BLaER1 treated with 17β-estradiol and CSF1 and Interleukin-3, amounts not matched to agents 10 nM and 100 nM (cell line): ENCODE measurements at regions not wholly inside any gene's neighbourhood (a gene's known extent, or its start where the extent isn't known, plus 50 kb on each side); places are given as distances from the start of the nearest gene placed in this dataset.

ENCODE experiments used
- H3K27ac ChIP-seq, 11 experiments: shearing (Covaris generic); formaldehyde crosslinking; 2 replicates each; pipeline ENCODE4 v1.8.1; 2022
- H3K27me3 ChIP-seq, 11 experiments: shearing (Covaris generic); formaldehyde crosslinking; 2 replicates each; pipeline ENCODE4 v1.8.1; 2022
- H3K36me3 ChIP-seq, 11 experiments: shearing (Covaris generic); formaldehyde crosslinking; 2 replicates each; pipeline ENCODE4 v1.8.1; 2022
- H3K4me1 ChIP-seq, 10 experiments: shearing (Covaris generic); formaldehyde crosslinking; 2 replicates each; pipeline ENCODE4 v1.8.1; 2022
- H3K4me2 ChIP-seq, 11 experiments: shearing (Covaris generic); formaldehyde crosslinking; 2 replicates each; pipeline ENCODE4 v1.8.1; 2022
- H3K4me3 ChIP-seq, 10 experiments: shearing (Covaris generic); formaldehyde crosslinking; 2 replicates each; pipeline ENCODE4 v1.8.1; 2022
- H3K9ac ChIP-seq, 11 experiments: shearing (Covaris generic); formaldehyde crosslinking; 2 replicates each; pipeline ENCODE4 v1.8.1; 2022
- H3K9me3 ChIP-seq, 11 experiments: shearing (Covaris generic); formaldehyde crosslinking; replicated peaks in 1 of 11; 2 replicates each; pipeline ENCODE4 v1.8.1; 2022
- H4K20me1 ChIP-seq, 11 experiments: shearing (Covaris generic); formaldehyde crosslinking; 2 replicates each; pipeline ENCODE4 v1.8.1; 2022
- Cebpa-rat ChIP-seq, 11 experiments: shearing (Covaris generic); IDR thresholded peaks; 2 replicates each; pipeline ENCODE4 v1.8.1; 2022

GRCh38 chr6:9503111-9503761 is 911.6 kb downstream of the TFAP2A start:
- Histone ChIP-seq H3K4me1 (no peaks in the 10 kb centered on the region), H3K36me3 (no peaks in the 10 kb centered on the region), H4K20me1 (no peaks in the 10 kb centered on the region), H3K4me2 (no peak overlapping the region), H3K9me3 (peaks cover 0 to 6% (median 0%) of the 10 kb centered on the region in 11 experiments; a peak in 3 of 22 replicates), H3K27me3 (no peaks in the 10 kb centered on the region), H3K9ac (no peak overlapping the region), H3K4me3 (no peak overlapping the region), H3K27ac (no peak overlapping the region)
- TF ChIP-seq Cebpa-rat (IDR thresholded peaks at IDR 0.05) = no peak

- no peak for TF ChIP-seq Cebpa-rat (IDR thresholded peaks at IDR 0.05)
- Histone ChIP-seq H3K27me3 (no peaks in the 10 kb centered on the region), H3K27ac (no peak overlapping the region), H3K9me3 (peaks cover 0 to 6% (median 0%) of the 10 kb centered on the region in 11 experiments; a peak in 3 of 22 replicates), H3K36me3 (no peaks in the 10 kb centered on the region), H3K9ac (no peak overlapping the region), H3K4me2 (no peak overlapping the region), H4K20me1 (no peaks in the 10 kb centered on the region), H3K4me3 (no peak overlapping the region), H3K4me1 (no peaks in the 10 kb centered on the region)
Observed at GRCh38 chr6:9499709-9500108, 915.2 kb downstream of the TFAP2A start.

GRCh38 chr6:9496837-9497236 is 918.0 kb downstream of the TFAP2A start:
- H3K4me3 ChIP-seq = no peak overlapping the region
- H3K27ac ChIP-seq = no peak overlapping the region
- no peaks in the 10 kb centered on the region for H3K4me1 ChIP-seq
- H3K9me3 ChIP-seq = peaks cover 0 to 6% (median 0%) of the 10 kb centered on the region in 11 experiments; a peak in 3 of 22 replicates
- H3K27me3 ChIP-seq = no peaks in the 10 kb centered on the region
- no peaks in the 10 kb centered on the region for H4K20me1 ChIP-seq
- H3K36me3 ChIP-seq = no peaks in the 10 kb centered on the region
- H3K9ac ChIP-seq = no peak overlapping the region
- no peak overlapping the region for H3K4me2 ChIP-seq
- no peak for TF ChIP-seq Cebpa-rat (IDR thresholded peaks at IDR 0.05)

- TF ChIP-seq Cebpa-rat (IDR thresholded peaks at IDR 0.05) = no peak
- H3K4me2 ChIP-seq = no peak overlapping the region
Observed at GRCh38 chr6:9494864-9495263, 920.0 kb downstream of the TFAP2A start.

GRCh38 chr6:9492790-9493189 is 922.1 kb downstream of the TFAP2A start:
- no peaks in the 10 kb centered on the region for H3K4me1 ChIP-seq
- H3K4me2 ChIP-seq = no peak overlapping the region
- no peak for TF ChIP-seq Cebpa-rat (IDR thresholded peaks at IDR 0.05)
- H4K20me1 ChIP-seq = no peaks in the 10 kb centered on the region
- no peak overlapping the region for H3K9ac ChIP-seq
- no peak overlapping the region for H3K4me3 ChIP-seq
- H3K27me3 ChIP-seq = no peaks in the 10 kb centered on the region
- no peaks in the 10 kb centered on the region for H3K36me3 ChIP-seq
- no peaks in the 10 kb centered on the region; a peak in 1 of 22 replicates for H3K9me3 ChIP-seq
- no peak overlapping the region for H3K27ac ChIP-seq

More at GRCh38 chr6:9494864-9495263, 920.0 kb downstream of the TFAP2A start:
- no peaks in the 10 kb centered on the region for H3K4me1 ChIP-seq
- no peaks in the 10 kb centered on the region for H4K20me1 ChIP-seq
- no peaks in the 10 kb centered on the region for H3K36me3 ChIP-seq
- H3K27ac ChIP-seq = no peak overlapping the region
- H3K9me3 ChIP-seq = no peaks in the 10 kb centered on the region; a peak in 1 of 22 replicates
- H3K9ac ChIP-seq = no peak overlapping the region
- no peaks in the 10 kb centered on the region for H3K27me3 ChIP-seq
- no peak overlapping the region for H3K4me3 ChIP-seq

GRCh38 chr6:9487128-9487527 is 927.7 kb downstream of the TFAP2A start:
- H3K36me3 ChIP-seq = no peaks in the 10 kb centered on the region
- no peaks in the 10 kb centered on the region for H3K4me1 ChIP-seq
- H3K27me3 ChIP-seq = no peaks in the 10 kb centered on the region
- TF ChIP-seq Cebpa-rat (IDR thresholded peaks at IDR 0.05) = no peak
- H3K4me3 ChIP-seq = no peak overlapping the region
- no peaks in the 10 kb centered on the region for H4K20me1 ChIP-seq
- no peaks in the 10 kb centered on the region for H3K9me3 ChIP-seq
- H3K4me2 ChIP-seq = no peak overlapping the region
- no peak overlapping the region for H3K9ac ChIP-seq
- no peak overlapping the region for H3K27ac ChIP-seq

GRCh38 chr6:9485992-9486391 is 928.9 kb downstream of the TFAP2A start:
- no peak overlapping the region for H3K27ac ChIP-seq
- TF ChIP-seq Cebpa-rat (IDR thresholded peaks at IDR 0.05) = no peak
- H3K9ac ChIP-seq = no peak overlapping the region
- no peaks in the 10 kb centered on the region for H3K36me3 ChIP-seq
- H3K4me1 ChIP-seq = no peaks in the 10 kb centered on the region
- H3K4me2 ChIP-seq = no peak overlapping the region
- no peaks in the 10 kb centered on the region for H3K27me3 ChIP-seq
- H4K20me1 ChIP-seq = no peaks in the 10 kb centered on the region
- no peaks in the 10 kb centered on the region for H3K9me3 ChIP-seq
- no peak overlapping the region for H3K4me3 ChIP-seq

- Histone ChIP-seq H3K36me3 (no peaks in the 10 kb centered on the region), H3K4me2 (no peak overlapping the region), H3K27me3 (no peaks in the 10 kb centered on the region), H3K9ac (no peak overlapping the region), H3K4me3 (no peak overlapping the region), H4K20me1 (no peaks in the 10 kb centered on the region), H3K4me1 (no peaks in the 10 kb centered on the region), H3K27ac (no peak overlapping the region), H3K9me3 (no peaks in the 10 kb centered on the region)
- TF ChIP-seq Cebpa-rat (IDR thresholded peaks at IDR 0.05) = no peak
Observed at GRCh38 chr6:9484686-9485085, 930.2 kb downstream of the TFAP2A start.

- H3K27me3 ChIP-seq = no peaks in the 10 kb centered on the region
- no peak overlapping the region for H3K4me3 ChIP-seq
- H3K4me1 ChIP-seq = no peaks in the 10 kb centered on the region
- no peak overlapping the region for H3K4me2 ChIP-seq
- no peak overlapping the region for H3K9ac ChIP-seq
- no peaks in the 10 kb centered on the region for H3K9me3 ChIP-seq
- TF ChIP-seq Cebpa-rat (IDR thresholded peaks at IDR 0.05) = no peak
- no peak overlapping the region for H3K27ac ChIP-seq
- H3K36me3 ChIP-seq = no peaks in the 10 kb centered on the region
- no peaks in the 10 kb centered on the region for H4K20me1 ChIP-seq
Observed at GRCh38 chr6:9484091-9484490, 930.8 kb downstream of the TFAP2A start.

GRCh38 chr6:9482030-9482738 is 932.7 kb downstream of the TFAP2A start:
- TF ChIP-seq Cebpa-rat (IDR thresholded peaks at IDR 0.05) = no peak
- H3K9me3 ChIP-seq = no peaks in the 10 kb centered on the region
- peak overlapping the region in 1 of 11 experiments; percentile 19; a peak in 1 of 22 replicates for H3K4me2 ChIP-seq
- H3K27ac ChIP-seq = no peak overlapping the region
- H3K4me3 ChIP-seq = no peak overlapping the region
- H3K27me3 ChIP-seq = no peaks in the 10 kb centered on the region
- H3K4me1 ChIP-seq = no peaks in the 10 kb centered on the region
- H3K36me3 ChIP-seq = no peaks in the 10 kb centered on the region
- H3K9ac ChIP-seq = no peak overlapping the region
- no peaks in the 10 kb centered on the region for H4K20me1 ChIP-seq
